ENCODE measurements at regions not wholly inside any gene's neighbourhood (a gene's known extent, or its start where the extent isn't known, plus 50 kb on each side); places are given as distances from the start of the nearest gene placed in this dataset.

DNA sequence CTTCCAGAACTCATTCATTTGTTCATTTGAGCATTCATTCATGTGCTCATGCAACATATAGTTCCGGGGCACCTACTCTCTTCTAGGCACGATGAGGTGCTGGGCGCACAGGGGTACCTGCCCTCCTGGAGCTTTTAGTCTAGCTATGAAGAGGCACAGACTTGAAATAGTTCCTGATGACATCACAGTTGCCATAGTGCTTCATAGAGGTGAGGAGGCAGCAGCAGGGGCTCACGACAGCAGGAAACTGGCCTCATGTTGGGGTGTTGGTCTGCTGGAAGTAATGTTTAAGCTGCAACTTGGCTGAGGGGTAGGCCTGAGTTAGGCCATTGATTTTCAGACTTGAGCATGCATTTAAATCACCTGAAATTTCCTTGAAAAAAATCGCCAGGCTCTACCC lies 195.5 kb downstream of the PHETA1 start:
- no peak for DNase-seq

DNA sequence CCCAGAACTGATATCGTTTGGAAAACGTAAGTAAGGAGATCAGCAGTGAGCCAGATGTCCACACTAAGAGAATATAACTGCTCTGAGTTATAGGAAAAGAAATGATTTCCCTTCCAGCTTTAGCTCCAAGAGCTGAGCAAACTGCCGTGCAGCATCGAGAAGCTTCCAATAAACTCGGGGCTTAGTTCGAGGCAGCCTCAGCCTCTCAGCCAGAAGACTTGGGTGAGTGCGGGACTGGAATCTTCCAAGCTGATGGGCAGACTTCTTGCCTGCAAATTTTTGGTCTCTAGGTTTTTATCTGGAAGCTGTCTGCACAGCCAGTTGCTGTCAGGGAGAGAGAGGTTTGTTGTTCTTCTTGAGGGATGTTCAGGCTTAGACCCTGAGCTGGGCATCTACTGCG lies 196.1 kb downstream of the PHETA1 start:
- DNase-seq, result no peak

DNA sequence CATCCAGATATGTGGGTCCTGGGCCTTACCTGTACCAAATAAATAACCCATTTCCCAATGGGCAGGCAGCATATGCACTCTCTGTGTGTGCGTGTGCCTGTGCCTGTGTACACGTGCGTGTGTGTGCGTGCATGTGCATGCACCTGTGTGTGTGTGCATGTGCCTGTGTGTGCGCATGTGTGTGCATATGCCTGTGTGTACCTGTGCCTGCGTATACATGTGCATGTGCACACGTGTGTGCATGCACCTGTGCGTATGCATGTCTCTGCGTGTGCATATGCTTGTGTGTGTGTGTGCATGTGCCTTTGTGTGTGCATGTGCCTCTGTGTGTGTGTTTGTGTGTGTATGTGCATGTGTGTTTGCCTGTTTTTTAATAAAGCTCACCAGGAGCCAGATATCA lies 197.1 kb downstream of the PHETA1 start:
- DNase-seq, result no peak

DNA sequence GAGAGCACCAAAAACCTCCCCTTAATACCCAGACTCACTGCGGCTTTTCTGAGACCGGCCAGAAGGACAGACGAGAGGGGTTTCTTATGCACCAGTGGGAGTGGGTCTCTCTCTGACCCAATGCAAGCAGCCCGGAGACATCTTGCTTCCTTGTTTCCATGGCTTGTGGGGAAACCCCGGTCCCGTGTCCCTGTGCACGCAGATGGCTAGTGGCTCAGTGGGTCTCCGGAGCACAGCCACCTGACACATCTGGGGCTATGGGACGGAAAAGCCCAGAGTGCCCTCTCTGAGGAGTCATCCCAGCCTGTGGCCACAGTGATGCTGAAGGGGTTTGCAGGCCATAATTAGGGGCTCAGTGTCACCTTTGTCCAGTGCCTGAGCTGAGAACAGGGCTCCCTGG lies 197.6 kb downstream of the PHETA1 start:
- DNase-seq, result no peak

DNA sequence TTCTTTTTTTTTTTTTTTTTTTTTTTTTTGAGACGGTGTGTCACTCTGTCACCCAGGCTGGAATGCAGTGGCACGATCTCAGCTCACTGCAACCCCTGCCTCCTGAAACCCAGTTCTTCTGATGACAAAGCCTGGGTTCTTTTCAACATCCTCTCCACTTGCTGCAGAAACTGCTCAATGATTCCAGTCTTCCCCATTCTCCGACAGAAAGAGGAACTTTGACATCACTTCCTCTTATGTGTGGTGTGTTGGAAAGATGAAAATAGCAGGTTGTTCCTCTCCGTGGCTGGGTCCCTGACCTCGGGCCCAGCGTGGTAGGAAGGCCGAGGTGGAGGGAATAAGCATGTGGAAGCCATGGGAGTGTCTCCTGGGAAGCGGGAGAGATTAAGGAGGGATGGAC lies 198.4 kb downstream of the PHETA1 start:
- no peak for DNase-seq

DNA sequence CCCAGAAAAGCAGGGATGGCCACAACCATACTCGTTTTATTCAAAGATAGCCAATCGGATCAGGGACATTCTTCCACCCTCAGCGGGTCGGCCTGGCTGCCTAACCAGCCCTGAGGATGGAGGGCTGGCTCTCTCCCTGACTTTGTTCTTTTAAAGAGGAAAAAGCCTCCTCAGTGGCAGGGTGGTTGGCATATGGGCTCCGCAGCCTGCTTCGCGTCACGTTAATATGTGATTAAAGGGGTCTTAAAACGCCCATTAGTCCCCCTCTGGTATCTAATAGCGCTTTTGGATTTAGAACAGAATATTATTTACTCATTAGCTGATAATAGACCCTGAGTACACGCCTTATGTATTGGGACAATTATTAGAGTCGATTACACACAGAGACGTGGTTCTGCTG lies 199.4 kb downstream of the PHETA1 start:
- DNase-seq, result no peak

DNA sequence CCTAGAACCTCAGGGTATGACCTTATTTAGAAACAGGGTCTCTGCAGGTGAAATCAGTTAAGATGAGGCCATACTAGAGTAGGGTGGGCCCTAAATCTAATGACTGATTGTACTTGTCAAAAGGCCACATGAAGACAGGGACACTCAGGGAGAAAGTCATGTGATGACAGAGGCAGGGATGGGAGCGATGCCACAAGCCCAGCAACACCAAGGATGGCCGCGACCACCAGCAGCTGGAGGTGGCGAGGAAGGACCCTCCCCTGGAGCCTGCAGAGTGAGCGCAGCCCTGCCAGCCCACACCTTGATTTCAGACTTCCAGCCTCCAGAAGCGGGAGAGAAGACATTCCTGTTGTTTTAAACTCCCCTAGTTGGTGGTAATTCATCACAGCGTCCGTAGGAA lies 199.9 kb downstream of the PHETA1 start:
- no peak for DNase-seq

DNA sequence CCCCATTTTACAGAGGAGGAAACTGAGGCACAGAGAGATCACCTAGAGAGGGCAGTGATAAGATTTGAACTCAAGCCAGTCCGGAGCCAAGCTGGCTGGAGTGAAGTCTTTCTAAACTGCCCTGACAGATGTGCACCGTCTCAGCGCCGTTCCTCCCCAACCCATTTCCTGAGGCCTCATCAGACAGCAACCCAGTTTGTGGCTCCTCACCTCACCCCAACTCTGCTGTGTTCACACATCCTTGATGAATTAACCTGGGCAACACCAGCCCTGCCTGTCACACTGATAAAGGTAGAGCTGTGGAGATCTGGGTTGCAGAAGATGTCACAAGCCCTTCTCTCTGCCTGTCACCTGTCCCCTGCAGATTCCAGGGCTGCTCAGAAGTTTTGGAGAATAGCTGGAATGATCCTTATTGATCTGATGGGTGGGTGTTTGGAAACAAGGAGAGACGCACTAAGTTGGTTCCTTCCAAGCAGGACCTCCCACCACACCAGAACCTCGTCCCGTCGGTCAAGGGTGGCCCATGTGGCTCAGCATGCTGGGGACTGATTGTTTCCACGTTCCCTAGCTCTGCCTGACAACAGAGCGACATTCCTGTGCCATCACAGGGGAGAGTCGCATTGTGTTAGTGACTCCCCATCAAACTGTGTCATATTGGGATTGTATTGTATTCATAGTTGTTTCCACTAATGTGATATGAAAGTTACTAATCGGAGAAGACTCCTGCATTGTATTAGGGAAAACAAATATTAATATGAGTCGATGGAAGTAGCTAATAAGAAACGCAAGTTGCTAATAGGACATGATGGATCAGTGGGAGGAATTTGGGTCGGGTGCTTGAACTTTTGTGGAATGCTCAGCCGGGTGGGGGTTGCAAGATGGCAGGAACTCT lies 200.6 kb downstream of the PHETA1 start:
- no peak for DNase-seq

DNA sequence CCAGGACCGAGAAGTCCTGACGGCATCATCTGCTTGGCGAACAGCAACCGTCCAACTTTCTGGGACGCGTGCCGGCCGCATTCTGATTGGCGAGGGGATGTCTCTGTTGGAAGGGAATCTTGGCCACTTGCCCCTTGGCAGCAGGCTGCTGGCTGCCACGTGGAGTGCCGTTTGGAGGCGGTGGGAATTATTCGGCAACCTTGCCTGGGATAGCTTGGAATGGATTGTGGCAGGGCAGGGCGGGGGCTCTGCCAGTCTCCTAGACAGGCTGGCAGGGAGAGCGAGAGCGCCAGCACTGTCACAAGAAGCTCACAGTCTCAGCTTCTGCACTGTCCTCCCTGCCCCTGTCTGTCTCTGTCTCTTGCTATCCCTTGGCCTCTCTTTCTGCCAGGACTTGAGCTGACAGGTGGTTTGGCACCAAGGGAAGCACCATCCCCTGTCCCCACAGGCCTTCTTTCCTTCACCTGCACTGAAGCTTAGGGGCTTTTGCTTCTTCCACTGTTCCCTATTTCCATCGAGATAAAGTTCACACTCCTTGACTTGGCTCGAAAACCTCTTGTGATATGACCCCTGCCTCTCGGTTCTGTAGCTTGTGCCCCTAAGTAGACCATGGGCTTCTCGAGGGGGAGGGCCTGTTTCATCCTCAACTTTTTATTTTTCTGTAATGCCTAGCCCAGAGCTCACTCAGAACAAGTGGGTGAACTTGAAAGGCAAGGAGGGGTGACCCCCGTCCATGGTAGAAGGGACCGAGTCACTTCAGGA lies 201.9 kb downstream of the PHETA1 start:
- no peak for DNase-seq

DNA sequence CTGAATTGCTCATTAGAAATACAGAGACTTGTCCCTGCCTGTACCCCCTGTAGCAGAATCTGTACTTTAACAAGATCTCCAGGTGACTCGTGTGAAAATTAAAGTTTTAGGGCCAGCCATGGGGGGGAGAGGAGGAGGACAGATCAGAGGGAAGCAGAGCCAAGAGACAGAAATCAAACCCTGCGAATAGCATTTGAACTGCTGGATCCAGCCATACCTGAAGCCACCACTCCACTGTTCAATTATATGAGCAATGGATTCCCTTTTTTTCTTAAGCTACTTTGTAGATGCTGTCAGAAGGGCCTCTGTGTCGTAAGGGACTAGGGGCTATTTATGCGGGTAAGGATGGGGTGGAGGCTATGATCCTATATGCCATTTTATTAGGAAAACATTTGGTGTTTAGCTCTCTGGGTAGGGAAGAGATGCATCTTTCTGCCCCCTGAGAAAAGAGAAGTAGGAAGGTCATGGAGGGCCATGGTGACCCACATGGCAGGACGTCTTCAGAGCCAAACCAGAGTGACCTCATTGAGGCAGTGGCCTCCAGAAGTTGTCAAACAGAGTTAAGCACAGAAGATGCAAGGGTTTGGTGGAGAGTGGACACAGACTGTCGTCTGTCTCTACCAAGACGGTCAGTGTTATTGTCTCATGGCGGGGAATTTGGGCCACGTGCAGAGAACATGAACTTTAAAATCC lies 203.9 kb downstream of the PHETA1 start:
- DNase-seq, result no peak

DNA sequence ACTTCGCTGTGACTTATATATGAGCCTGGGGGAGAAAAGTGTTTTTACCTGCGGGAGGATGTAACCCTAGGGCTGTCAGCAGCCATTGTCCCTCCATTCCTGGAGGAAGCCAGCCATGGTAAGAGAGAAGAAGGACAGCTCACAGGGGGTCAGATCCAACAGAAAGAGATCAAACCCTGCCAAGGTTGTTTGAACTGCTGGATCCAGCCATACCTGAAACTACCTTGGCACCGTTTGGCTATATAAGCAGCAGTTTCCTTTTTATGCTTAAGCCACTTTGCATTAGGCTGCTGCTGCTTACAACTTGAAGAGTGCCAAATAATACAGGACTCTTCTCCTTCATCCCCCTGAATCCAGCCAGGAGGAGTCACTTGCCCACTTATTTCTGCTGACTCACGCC lies 205.5 kb downstream of the PHETA1 start:
- no peak for DNase-seq

DNA sequence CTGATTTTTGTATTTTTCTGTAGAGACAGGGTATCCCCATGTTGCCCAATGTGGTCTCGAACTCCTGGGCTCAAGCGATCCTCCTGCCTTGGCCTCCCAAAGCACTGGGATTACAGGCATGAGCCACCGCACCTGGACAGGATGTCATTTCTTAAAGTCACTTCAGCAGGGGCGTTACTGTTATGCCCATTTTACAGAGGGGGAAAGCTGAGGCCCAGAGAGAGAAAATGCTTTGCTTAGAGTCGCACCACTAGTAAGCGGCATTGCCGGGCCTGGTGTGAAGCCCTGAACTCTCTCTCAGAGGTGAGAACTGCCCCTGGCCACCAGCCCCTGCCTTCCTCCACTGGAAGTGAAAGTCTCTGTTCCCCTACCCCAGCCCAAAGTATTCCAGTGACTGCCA lies 207.0 kb downstream of the PHETA1 start:
- DNase-seq, result no peak

DNA sequence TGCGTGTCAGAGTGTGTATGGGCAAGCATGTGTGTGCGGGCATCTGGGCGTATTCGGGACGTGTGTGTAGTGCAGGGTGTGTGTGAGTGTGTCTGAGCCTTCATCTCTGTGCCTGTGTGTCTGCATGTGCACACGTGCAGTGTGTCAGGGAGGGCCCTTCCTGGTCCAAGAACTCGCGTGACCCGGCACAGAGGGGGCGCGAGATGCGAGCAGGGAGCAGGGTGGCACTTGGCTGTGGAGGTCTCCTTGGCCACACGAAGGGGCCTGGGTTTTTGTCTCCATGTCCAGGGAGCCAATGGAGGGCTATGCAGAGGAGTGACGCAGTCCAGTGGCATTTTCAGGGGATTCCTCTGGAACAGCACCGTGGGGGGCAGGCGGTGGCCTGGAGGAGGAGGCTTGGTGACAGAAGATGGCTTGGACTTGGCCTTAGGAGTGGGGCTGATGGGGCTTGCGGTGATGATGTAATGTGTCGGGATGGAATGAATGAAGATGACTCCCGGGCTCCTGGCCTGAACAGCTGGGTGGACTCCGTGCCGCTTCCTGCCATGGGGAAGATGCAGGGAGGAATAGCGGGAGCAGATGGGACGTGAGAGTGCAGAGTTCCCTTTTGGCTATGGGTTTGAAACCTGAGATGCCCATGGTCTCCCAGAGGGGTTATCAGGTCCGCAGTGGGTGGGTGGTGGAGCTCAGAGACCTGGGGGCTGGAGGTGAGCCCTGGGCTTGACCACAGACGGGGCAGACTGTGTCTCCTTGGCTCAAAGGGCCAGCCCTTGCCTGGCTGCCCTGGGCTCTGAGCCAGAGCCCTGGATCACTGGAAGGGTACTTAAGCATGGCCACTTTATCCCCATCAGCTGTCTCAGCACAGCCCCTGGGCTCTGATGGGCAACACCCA lies 208.3 kb downstream of the PHETA1 start:
- no peak for DNase-seq

DNA sequence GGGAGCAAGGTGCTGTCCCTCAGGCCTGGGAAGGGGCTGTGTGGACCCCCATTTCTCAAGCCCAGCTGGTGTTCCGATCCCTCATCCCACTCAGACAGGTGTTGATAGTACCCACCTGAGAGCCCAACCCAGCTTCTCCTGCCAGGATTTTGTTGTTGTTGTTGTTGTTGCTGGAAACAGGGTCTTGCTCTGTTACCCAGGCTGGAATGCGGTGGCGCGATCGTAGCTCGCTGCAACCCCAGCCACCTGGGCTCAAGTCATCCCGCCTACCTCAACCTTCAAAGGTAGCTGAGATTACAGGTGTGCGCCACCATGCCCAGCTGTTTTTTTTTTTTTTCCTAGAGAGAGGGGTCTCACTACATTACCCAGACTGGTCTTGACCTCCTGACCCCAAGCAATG lies 209.9 kb downstream of the PHETA1 start:
- DNase-seq, result no peak

DNA sequence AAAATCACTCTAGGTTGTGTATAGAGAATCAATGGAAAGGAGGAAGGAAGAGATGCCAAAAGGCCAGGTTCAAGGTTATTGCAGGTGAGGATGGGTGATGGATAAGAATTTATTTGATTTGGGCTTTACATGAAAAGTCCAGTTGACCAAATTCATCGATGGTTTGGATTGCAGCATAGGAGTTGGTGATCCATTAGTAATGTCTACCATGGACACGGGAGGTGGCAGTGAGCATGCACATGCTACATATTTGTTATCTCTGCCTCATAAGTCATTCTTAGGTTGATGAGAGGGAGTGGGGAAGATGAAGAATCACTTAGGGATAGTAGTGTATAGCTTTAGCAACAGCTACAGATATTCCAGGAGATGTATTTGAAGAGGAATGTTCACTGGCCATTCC lies 211.4 kb downstream of the PHETA1 start:
- no peak for DNase-seq

DNA sequence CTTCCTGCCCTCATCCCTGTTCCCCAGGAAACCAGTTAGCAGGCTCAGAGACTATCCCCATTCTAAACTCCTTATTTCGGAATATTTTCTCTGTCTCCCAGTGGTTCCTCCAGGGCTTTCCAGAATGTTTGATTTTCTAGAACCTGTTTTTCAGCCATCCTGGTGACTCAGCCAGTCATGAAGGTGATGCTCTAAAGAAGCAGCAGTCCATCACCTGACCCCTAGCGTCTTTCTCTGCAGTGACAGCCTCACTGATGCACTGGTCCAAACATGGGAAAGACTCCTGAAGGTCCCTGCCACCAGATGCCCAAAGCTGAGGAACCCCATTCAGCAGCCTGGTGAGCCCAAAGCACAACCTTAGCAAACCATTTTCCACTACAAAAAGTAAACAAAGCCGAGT lies 212.6 kb downstream of the PHETA1 start:
- DNase-seq, result no peak

DNA sequence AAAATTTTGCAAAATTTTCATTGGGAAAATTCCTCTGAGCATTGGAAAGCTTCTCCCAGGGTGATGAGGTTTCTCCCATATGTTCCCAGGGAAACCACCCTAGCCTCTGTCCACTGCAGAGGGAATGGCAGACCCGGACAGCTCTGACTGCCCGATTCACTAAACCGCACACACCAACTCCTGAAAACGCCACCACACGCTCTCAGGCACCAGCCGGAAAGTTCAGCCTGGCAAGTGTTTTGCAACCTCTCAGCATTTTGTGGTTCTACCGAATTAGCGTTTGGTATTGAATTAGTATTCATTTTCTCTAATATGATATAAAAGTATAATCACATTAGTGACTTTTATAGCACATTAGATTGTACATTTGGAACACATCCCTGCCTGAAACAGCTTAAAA lies 213.4 kb downstream of the PHETA1 start:
- no peak for DNase-seq

DNA sequence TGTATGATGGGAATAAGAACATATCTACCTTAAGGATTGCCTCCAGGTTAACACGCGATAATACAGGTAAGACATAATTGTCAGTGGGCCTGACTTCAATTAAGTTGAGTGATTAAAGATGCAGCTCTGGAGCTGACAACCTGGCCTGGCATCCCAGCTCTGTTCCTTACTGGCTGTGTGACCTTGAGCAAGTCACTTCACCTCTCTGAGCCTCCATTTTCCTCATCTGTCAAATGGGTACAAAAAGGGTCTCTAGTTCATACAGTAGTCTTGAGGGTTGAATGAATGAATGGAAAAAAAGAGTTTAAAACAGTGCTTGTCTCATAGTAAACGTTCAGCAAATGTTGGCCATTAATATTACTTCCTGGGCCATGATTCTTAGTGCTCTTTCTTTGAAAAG lies 213.9 kb downstream of the PHETA1 start:
- no peak for DNase-seq

DNA sequence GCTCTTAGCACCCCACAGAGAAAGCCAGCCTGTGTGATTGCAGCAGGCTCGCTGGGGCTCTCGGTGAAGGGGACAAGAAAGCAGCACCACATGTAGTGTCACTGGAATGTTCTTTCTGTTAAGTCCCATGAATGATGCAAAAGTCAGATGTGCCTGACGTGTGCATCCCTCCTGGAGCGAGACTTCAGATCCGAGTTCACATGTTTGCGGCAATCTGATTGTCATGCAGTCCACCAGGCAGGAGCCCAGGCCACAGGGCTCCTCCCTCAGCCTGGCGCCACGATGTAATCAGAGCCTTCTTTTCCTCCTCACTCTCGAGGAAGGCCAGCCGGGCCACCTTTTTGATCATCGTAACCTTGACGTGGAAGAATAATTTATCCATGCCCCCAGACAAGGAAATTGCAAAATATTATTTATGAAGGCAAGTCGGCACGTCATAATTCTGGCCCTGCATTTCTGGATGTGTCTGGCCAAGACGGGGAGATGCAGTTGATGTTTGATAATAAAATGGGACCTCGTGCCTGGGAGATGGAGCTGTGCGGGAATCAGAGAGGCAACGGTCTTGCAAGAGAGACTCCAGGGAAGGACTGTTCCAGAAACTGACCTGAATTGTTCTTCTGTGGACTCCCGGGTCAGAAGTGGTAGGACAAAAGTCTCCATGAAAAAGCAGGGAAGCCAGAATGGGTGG lies 214.6 kb downstream of the PHETA1 start:
- DNase-seq, result no peak

DNA sequence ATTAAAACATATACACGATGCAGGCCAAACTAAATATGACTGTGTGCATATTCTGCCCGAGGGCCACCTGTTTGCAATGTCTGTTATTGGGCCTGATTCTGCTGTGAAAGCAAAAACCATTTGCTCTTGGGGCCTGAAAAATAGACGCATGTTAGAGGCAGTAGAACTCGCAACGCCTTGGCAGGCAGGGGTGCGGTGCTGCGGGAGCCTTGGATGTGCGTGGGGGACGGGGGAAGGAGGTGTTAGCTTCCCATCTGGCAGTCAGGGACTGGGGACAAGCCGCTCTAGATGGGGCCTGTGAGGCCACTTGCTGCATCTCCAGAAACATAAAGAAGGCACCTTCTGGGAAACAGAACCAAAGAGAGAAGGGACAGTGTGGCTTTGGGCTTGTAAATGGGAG lies 216.3 kb downstream of the PHETA1 start:
- DNase-seq, result no peak

DNA sequence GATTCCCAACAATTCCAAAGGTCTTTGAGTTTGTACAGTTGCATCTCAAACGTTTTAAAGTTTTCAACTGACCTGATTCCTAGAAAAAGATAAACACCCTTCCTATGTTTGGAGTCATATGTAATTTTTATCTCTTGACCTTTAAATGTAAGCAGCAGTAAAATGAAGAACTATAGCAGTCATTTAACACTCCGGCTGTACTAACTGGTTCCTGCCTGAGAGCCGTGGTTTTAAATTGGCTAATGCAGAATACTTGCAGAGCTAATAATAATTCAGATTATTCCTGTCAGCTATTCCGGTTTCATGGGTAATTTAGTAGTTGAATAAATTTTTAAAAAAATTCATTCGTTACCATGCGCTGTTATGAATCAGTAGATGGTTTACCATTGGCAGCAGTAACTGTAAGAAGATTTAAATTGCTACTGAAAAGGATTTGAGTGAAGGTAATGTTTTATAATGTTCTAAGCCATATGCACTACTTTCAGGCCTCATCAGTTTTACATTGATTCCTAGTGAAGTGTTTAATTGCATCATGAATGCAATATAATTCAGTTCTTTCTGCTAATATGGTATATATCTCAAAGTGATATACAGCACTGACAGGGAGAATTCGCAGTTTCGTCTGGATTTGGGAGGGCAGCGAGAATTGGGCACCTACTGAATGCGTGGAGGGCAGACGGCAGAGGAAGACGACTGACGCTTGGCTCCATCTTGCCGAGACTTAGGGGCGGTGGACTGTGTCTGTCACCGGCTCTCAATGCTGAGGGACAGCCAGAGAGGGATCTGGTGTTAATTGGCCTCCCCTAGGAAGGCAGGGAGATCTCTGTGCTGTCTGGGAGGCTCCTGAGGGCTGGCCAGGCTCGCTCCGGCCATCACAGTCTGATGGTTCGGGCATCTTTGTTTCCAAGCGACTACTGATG lies 217.7 kb downstream of the PHETA1 start:
- no peak for DNase-seq

All from effector CD8-positive, alpha-beta T cell (primary cell).